Ovary (tissue), 3 donors: ENCODE measurements at regions not wholly inside any gene's neighbourhood (a gene's known extent, or its start where the extent isn't known, plus 50 kb on each side); places are given as distances from the start of the nearest gene placed in this dataset.

Source experiments
- CTCF ChIP-seq, 3 donors: fragments of 450-650 bp in 2 of 3; fragments of 200-600 bp in 1 of 3; IDR thresholded peaks; one replicate each; pipeline versions ENCODE4 v1.5.1 to v1.8.0; 2016 to 2022; ENCODE audit warnings: antibody characterized with exemption in 3 of 3, mild to moderate bottlenecking in 1 of 3
- EP300 ChIP-seq: sonication (generic); formaldehyde crosslinking; IDR thresholded peaks from one replicate; pipeline ENCODE4 v1.6.1; 2017; ENCODE audit warnings: antibody characterized with exemption
- donor health status: DM: no; HTN: no; CAD: no.

GRCh38 chr15:60091911-60092310, 87.8 kb downstream of the FOXB1 start:
- TF ChIP-seq CTCF (IDR thresholded peaks at IDR 0.05) (no peak), EP300 (no peak)
